Jurkat, Clone E6-1 (cell line): ENCODE measurements at regions not wholly inside any gene's neighbourhood (a gene's known extent, or its start where the extent isn't known, plus 50 kb on each side); places are given as distances from the start of the nearest gene placed in this dataset.
"Not testable (repeated sequence)": the region's sequence is repeated elsewhere in the genome, so short reads cannot be mapped to it uniquely, and the experiment has no call there.

Experiments
- DNase-seq: peaks from one replicate; pipeline ENCODE4 v3.0.0-alpha.2; 2011; ENCODE audit warnings: low read depth, low spot score
- H3K4me3 ChIP-seq: 2 replicates; pipeline ENCODE4 v1.5.1; 2011; ENCODE audit warnings: mild to moderate bottlenecking, low read length, control low read depth, moderate library complexity

- DNase-seq, result no peak
- H3K4me3 ChIP-seq, result no peak overlapping the region
These were observed 53.5 kb upstream of the EPB41L4A start for GRCh38 chr5:112472614-112473013.

- DNase-seq, result no peak
- H3K4me3 ChIP-seq, result no peak overlapping the region
These were observed 54.9 kb upstream of the EPB41L4A start for GRCh38 chr5:112473989-112474388.

- H3K4me3 ChIP-seq, result no peak overlapping the region
- no peak for DNase-seq
These were observed 56.8 kb upstream of the EPB41L4A start for GRCh38 chr5:112475747-112476365.

- DNase-seq, result no peak
- H3K4me3 ChIP-seq, result no peak overlapping the region
These were observed 60.3 kb upstream of the EPB41L4A start for GRCh38 chr5:112479418-112479817.

- no peak overlapping the region for H3K4me3 ChIP-seq
- no peak for DNase-seq
These were observed 61.4 kb upstream of the EPB41L4A start for GRCh38 chr5:112480501-112480900.

- no peak overlapping the region for H3K4me3 ChIP-seq
- DNase-seq, result no peak
These were observed 64.6 kb upstream of the EPB41L4A start for GRCh38 chr5:112483704-112484103.

GRCh38 chr5:112485934-112486355 lies 66.9 kb upstream of the EPB41L4A start:
- no peak for DNase-seq
- H3K4me3 ChIP-seq, result no peak overlapping the region

GRCh38 chr5:112491257-112491656 lies 72.2 kb upstream of the EPB41L4A start:
- peak; percentile 15 for DNase-seq
- H3K4me3 ChIP-seq, result no peak overlapping the region

- no peak overlapping the region for H3K4me3 ChIP-seq
- peak; percentile 47 for DNase-seq
These were observed 73.2 kb upstream of the EPB41L4A start for GRCh38 chr5:112492291-112492690.

- DNase-seq, result not testable (repeated sequence)
These were observed 84.8 kb upstream of the EPB41L4A start for GRCh38 chr5:112503749-112504501.

GRCh38 chr5:112509097-112509496 lies 90.0 kb upstream of the EPB41L4A start:
- not testable (repeated sequence) for H3K4me3 ChIP-seq, DNase-seq

More at GRCh38 chr5:112503749-112504501, 84.8 kb upstream of the EPB41L4A start:
- H3K4me3 ChIP-seq, result not testable (repeated sequence)

GRCh38 chr5:112511920-112512319 lies 92.8 kb upstream of the EPB41L4A start:
- H3K4me3 ChIP-seq, result no peak overlapping the region
- no peak for DNase-seq

- DNase-seq, result no peak
These were observed 93.8 kb upstream of the EPB41L4A start for GRCh38 chr5:112512901-112513300.

GRCh38 chr5:112514111-112514510 lies 95.0 kb upstream of the EPB41L4A start:
- DNase-seq, result no peak
- H3K4me3 ChIP-seq, result no peak overlapping the region

More at GRCh38 chr5:112512901-112513300, 93.8 kb upstream of the EPB41L4A start:
- H3K4me3 ChIP-seq, result no peak overlapping the region

- not testable (repeated sequence) for DNase-seq
These were observed 101.4 kb upstream of the EPB41L4A start for GRCh38 chr5:112520474-112520873.

GRCh38 chr5:112522891-112523673 lies 104.0 kb upstream of the EPB41L4A start:
- not testable (repeated sequence) for DNase-seq, H3K4me3 ChIP-seq

More at GRCh38 chr5:112520474-112520873, 101.4 kb upstream of the EPB41L4A start:
- H3K4me3 ChIP-seq, result not testable (repeated sequence)

- DNase-seq, H3K4me3 ChIP-seq: not testable (repeated sequence)
These were observed 104.7 kb upstream of the EPB41L4A start for GRCh38 chr5:112523674-112524263.

GRCh38 chr5:112525217-112525616 lies 106.1 kb upstream of the EPB41L4A start:
- H3K4me3 ChIP-seq, result no peak overlapping the region
- DNase-seq, result no peak

GRCh38 chr5:112528928-112529327 lies 109.9 kb upstream of the EPB41L4A start:
- H3K4me3 ChIP-seq, result no peak overlapping the region
- no peak for DNase-seq
